Mucosa of descending colon (tissue), 3 donors: ENCODE measurements at regions not wholly inside any gene's neighbourhood (a gene's known extent, or its start where the extent isn't known, plus 50 kb on each side); places are given as distances from the start of the nearest gene placed in this dataset.

Experiments
- ATAC-seq: fragments of 200-7000 bp; cut with Tn5 transposase; one replicate; pipeline ENCODE4 v1.9.1; 2020; ENCODE audit warnings: mild to moderate bottlenecking, moderate library complexity
- DNase-seq, 3 donors: peaks; one replicate each; pipeline ENCODE4 v3.0.0-alpha.2; 2020
- H3K36me3 ChIP-seq: fragments of 200-600 bp; one replicate; pipeline ENCODE4 v1.8.0; 2021; ENCODE audit warnings: low read depth, mild to moderate bottlenecking
- H3K4me1 ChIP-seq: fragments of 200-600 bp; one replicate; pipeline ENCODE4 v1.8.0; 2021; ENCODE audit warnings: low read depth, mild to moderate bottlenecking
- H3K4me3 ChIP-seq: fragments of 200-600 bp; one replicate; pipeline ENCODE4 v1.8.0; 2021; ENCODE audit warnings: mild to moderate bottlenecking
- H3K9me3 ChIP-seq: fragments of 200-600 bp; one replicate; pipeline ENCODE4 v1.8.0; 2021; ENCODE audit warnings: mild to moderate bottlenecking
- intact Hi-C, 2 donors: fragments of 100-400 bp; cut with DNase I in 1 of 2; cut with micrococcal nuclease in 1 of 2; formaldehyde crosslinking; loops; one replicate each; pipeline versions ENCODE4 v1.11.0 to v1.11.1; 2022; cut with DNase I, micrococcal nuclease
- TF ChIP-seq, protein P1 (sequence below): fragments of 200-600 bp; IDR thresholded peaks from one replicate; pipeline ENCODE4 v1.8.0; 2022; ENCODE audit warnings: antibody characterized with exemption, mild to moderate bottlenecking
- donor health status: DM: no; HTN: no; CAD: no; lungs with moderate emphysema.
- donor health status: DM: no; HTN: no; CAD: no.
- donor health status: DM: no; HTN: yes; CAD: no.

DNA sequence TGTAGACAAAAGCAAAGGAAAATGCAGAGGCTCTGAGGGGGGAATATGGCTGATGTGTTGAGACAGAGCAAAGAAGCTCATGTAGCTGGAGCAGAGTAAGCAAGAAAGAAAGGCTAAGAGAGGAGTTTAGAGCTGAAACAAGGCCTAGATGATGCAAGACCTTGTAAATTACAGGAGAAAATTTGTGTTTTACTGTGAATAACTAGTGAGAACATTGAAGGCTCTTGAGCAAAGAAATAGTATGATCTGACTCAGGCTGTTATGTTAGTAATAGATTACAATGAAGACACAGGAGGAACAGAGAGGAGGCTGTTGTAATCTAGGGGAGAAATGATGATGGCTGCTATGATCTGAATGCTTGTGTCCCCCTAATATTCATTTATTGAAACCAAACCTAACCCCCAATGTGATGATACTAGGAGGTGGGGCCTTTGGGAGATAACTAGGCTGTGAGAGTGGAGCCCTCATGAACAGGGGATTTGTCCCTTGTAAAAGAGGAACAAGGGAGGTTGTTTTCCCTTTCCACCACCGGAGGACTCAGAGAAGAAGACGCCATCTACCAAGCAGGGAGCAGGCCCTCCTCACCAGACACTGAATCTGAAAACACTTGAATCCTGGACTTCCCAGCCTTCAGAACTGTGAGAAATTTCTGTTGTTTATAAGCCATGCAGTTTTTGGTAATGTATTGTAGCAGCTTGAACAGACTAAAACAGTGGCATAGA lies 394.9 kb downstream of the HTR7 start:
- intact Hi-C loops = no loop called here
- ATAC-seq (no peak), DNase-seq (no peak)

DNA sequence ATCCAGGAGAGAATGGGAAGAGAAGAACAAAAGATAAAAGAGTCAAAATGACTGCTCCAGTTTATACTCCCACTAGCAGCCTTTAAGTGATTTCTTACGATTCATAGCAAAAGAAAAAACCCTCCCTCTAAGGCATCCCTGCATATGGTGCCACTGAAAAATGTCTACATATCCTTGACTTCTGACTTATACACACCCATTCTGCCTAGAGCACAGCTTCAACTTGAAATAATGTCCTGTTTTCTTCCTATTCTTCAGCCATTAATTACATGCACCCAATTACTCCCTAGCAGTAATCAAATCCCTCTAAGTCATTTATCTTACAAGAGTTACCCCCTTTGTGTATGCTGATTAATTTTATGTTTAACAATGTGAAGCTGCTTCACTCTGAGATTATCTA lies 393.5 kb downstream of the HTR7 start:
- DNase-seq = no peak
- Histone ChIP-seq H3K36me3 (no peaks in the 10 kb centered on the region), H3K9me3 (no peaks in the 10 kb centered on the region), H3K4me1 (no peaks in the 10 kb centered on the region), H3K4me3 (no peak overlapping the region)
- TF ChIP-seq, protein P1, sequence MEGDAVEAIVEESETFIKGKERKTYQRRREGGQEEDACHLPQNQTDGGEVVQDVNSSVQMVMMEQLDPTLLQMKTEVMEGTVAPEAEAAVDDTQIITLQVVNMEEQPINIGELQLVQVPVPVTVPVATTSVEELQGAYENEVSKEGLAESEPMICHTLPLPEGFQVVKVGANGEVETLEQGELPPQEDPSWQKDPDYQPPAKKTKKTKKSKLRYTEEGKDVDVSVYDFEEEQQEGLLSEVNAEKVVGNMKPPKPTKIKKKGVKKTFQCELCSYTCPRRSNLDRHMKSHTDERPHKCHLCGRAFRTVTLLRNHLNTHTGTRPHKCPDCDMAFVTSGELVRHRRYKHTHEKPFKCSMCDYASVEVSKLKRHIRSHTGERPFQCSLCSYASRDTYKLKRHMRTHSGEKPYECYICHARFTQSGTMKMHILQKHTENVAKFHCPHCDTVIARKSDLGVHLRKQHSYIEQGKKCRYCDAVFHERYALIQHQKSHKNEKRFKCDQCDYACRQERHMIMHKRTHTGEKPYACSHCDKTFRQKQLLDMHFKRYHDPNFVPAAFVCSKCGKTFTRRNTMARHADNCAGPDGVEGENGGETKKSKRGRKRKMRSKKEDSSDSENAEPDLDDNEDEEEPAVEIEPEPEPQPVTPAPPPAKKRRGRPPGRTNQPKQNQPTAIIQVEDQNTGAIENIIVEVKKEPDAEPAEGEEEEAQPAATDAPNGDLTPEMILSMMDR = no peak
- ATAC-seq = no peak
- intact Hi-C loops = no loop called here

More for the DNA sequence above, 394.9 kb downstream of the HTR7 start:
- Histone ChIP-seq H3K4me3 (no peak overlapping the region), H3K36me3 (no peaks in the 10 kb centered on the region), H3K9me3 (no peaks in the 10 kb centered on the region), H3K4me1 (no peaks in the 10 kb centered on the region)
- TF ChIP-seq, protein P1 = no peak

DNA sequence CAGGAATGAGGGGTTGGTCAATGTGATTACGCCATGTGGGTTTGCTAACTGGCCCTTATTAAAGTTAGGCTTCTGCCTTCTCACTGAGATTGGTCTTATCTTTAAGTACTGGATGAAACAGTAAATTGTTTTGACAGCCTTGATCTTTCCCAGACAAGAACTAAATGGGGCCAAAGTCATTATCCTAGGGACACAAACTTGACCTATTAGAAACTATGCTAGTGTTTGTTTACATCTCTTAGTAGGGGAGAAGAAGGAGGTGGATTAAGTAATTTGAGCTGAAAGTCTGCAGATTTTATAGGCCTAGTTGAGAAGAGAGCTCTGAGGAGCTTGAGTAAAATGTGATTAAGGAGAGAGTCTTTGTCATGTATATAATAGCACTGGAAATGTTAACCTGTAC lies 386.9 kb downstream of the HTR7 start:
- intact Hi-C loops = no loop called here
- no peak for DNase-seq
- Histone ChIP-seq H3K4me3 (no peak overlapping the region), H3K4me1 (no peaks in the 10 kb centered on the region), H3K9me3 (no peaks in the 10 kb centered on the region), H3K36me3 (no peaks in the 10 kb centered on the region)
- TF ChIP-seq, protein P1 = no peak
- no peak for ATAC-seq

DNA sequence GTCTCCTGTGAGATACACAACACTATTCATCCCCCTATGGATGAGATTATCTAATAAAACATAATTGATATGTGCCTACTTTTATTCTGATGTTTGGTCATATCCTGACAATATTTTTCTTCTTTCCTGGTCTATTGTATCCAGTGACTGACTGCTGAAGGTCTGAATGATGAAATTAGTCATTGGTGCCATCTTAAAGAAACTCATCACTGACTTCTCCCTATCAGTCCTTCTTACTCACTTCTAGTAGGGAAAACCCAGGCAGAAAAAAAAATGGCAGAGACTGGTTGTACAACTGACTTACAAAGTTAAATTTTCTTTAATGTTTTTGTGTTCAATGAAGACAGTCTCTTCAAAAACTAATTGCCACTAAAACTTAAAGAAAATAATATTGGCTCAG lies 377.4 kb downstream of the HTR7 start:
- ATAC-seq = no peak
- intact Hi-C loops = no loop called here

DNA sequence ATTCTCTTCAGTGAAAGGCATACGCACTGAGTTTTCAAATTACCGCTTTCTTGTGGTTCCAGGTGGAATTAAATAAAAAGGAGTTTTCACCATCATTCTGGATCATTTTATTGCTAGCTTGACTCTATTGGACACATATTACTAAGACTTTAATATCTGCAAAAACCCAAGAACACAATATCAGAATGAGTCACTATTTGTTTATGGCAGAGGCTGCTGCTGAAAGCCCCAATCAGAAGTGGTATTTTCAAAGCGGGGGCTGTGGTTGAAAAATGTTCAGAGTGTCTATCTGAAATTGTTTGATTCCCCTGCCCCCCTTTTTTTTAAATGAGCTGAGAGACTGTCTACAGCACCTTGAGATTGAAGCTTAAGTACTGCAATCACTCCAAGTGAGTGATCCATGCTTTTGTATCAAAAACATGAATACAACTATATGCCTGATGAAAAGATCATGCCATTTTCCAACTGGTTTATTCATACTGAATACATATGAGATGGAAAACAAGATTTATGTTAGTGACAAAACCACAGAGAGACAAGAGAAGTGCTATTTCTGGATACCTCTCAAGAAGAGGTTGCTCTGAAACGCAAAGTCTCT lies 376.4 kb downstream of the HTR7 start:
- Histone ChIP-seq H3K4me3 (no peak overlapping the region), H3K4me1 (no peaks in the 10 kb centered on the region), H3K36me3 (no peaks in the 10 kb centered on the region), H3K9me3 (no peaks in the 10 kb centered on the region)
- TF ChIP-seq, protein P1 = no peak
- ATAC-seq (no peak), DNase-seq (no peak)
- intact Hi-C loops = no loop called here

More for the DNA sequence above, 377.4 kb downstream of the HTR7 start:
- H3K4me3 ChIP-seq = no peak overlapping the region
- no peaks in the 10 kb centered on the region for H3K36me3 ChIP-seq
- TF ChIP-seq, protein P1 = no peak
- no peak for DNase-seq
- H3K4me1 ChIP-seq = no peaks in the 10 kb centered on the region
- H3K9me3 ChIP-seq = no peaks in the 10 kb centered on the region
